Right lobe of liver (tissue), 6 donors: ENCODE measurements at regions not wholly inside any gene's neighbourhood (a gene's known extent, or its start where the extent isn't known, plus 50 kb on each side); places are given as distances from the start of the nearest gene placed in this dataset.
"Not testable (repeated sequence)": the region's sequence is repeated elsewhere in the genome, so short reads cannot be mapped to it uniquely, and the experiment has no call there.

ENCODE experiments used
- ATAC-seq, 4 donors: fragments of 200-7000 bp; cut with Tn5 transposase; one replicate each; pipeline ENCODE4 v1.9.1; 2020; ENCODE audit warnings: mild to moderate bottlenecking in 4 of 4, moderate library complexity in 4 of 4
- DNase-seq, 3 donors: peaks; one replicate each; pipeline ENCODE4 v3.0.0-alpha.2; 2020
- H3K27ac ChIP-seq, 3 donors: fragments of 200-600 bp; one replicate each; pipeline ENCODE4 v1.8.0; 2022
- H3K27me3 ChIP-seq, 2 donors: fragments of 200-600 bp; one replicate each; pipeline ENCODE4 v1.8.0; 2022
- H3K36me3 ChIP-seq, 4 donors: fragments of 200-600 bp; sonication (generic) in 1 of 4; one replicate each; pipeline versions ENCODE4 v1.5.1 to v1.8.0; 2017 to 2022; ENCODE audit warnings: control low read depth in 1 of 4
- H3K4me1 ChIP-seq, 4 donors: fragments of 200-600 bp; sonication (generic) in 1 of 4; one replicate each; pipeline versions ENCODE4 v1.5.1 to v1.8.0; 2017 to 2022; ENCODE audit warnings: control low read depth in 1 of 4
- H3K4me3 ChIP-seq, 3 donors: fragments of 200-600 bp; one replicate each; pipeline ENCODE4 v1.8.0; 2022
- H3K9me3 ChIP-seq, 4 donors: fragments of 200-600 bp; sonication (generic) in 1 of 4; one replicate each; pipeline versions ENCODE4 v1.5.1 to v1.8.0; 2017 to 2022; ENCODE audit warnings: control low read depth in 1 of 4
- CTCF ChIP-seq, 4 donors: fragments of 200-600 bp in 3 of 4; fragments of 450-650 bp in 1 of 4; IDR thresholded peaks; one replicate each; pipeline versions ENCODE4 v1.5.1 to v1.8.0; 2016 to 2022; ENCODE audit warnings: antibody characterized with exemption in 4 of 4, mild to moderate bottlenecking in 2 of 4
- POLR2A ChIP-seq: fragments of 450-650 bp; IDR thresholded peaks from one replicate; pipeline ENCODE4 v1.6.1; 2017; ENCODE audit warnings: antibody characterized with exemption, mild to moderate bottlenecking
- WGBS: methylation state at CpG from one replicate; pipeline ENCODE4 v1.1.6; 2018; ENCODE audit warnings: low coverage, low lambda C conversion rate; ENCODE audit not compliant: insufficient coverage; ENCODE audit errors: missing lambda C conversion rate; 5-methylcytosine and 5-hydroxymethylcytosine counted together
- intact Hi-C, 2 donors: fragments of 100-400 bp; cut with DNase I; formaldehyde crosslinking; loops; one replicate each; pipeline versions ENCODE4 v1.11.2 to v1.14.1; 2022
- donor health status: DM: no; HTN: yes; CAD: no.
- donor health status: DM: no; HTN: no; CAD: no.
- donor health status: DM: no; HTN: no; CAD: no.
- donor health status: DM: no; HTN: yes; CAD: no.
- donor health status: DM: no; HTN: yes; CAD: no.

- no peaks in the 10 kb centered on the region for H3K9me3 ChIP-seq
- no peak overlapping the region for H3K27ac ChIP-seq
- 56% methylated on average over 3 of the region's 6 CpGs for WGBS
- ATAC-seq (no peak), DNase-seq (no peak)
- no peaks in the 10 kb centered on the region for H3K4me1 ChIP-seq
- H3K36me3 ChIP-seq, result no peaks in the 10 kb centered on the region
- H3K27me3 ChIP-seq, result no peaks in the 10 kb centered on the region
- TF ChIP-seq CTCF (IDR thresholded peaks at IDR 0.05), result no peak
- H3K4me3 ChIP-seq, result no peak overlapping the region
- intact Hi-C loops, result no loop called here
Observed at GRCh38 chr1:29410476-29410875, 174.2 kb downstream of the PTPRU start.

GRCh38 chr1:29409616-29410015 lies 173.3 kb downstream of the PTPRU start:
- TF ChIP-seq CTCF (IDR thresholded peaks at IDR 0.05), result no peak
- TF ChIP-seq POLR2A, result no peak
- Histone ChIP-seq H3K9me3 (no peaks in the 10 kb centered on the region), H3K27ac (no peak overlapping the region), H3K4me1 (no peaks in the 10 kb centered on the region), H3K36me3 (no peaks in the 10 kb centered on the region), H3K4me3 (no peak overlapping the region), H3K27me3 (no peaks in the 10 kb centered on the region)
- 20% methylated on average over 2 of the region's 2 CpGs for WGBS
- intact Hi-C loops, result no loop called here
- ATAC-seq, result no peak
- peak in 1 of 3 donors; percentile 21 for DNase-seq

GRCh38 chr1:29408831-29409605 lies 172.7 kb downstream of the PTPRU start:
- peak in 1 of 3 donors; percentile 30 for DNase-seq
- TF ChIP-seq POLR2A (no peak), CTCF (IDR thresholded peaks at IDR 0.05) (no peak)
- no peaks in the 10 kb centered on the region for H3K9me3 ChIP-seq
- H3K27ac ChIP-seq, result no peak overlapping the region
- H3K36me3 ChIP-seq, result no peaks in the 10 kb centered on the region
- no peak overlapping the region for H3K4me3 ChIP-seq
- no peaks in the 10 kb centered on the region for H3K4me1 ChIP-seq
- H3K27me3 ChIP-seq, result no peaks in the 10 kb centered on the region
- WGBS, result 43% methylated on average over 3 of the region's 8 CpGs
- peak in 1 of 4 donors; percentile 31 for ATAC-seq
- intact Hi-C loops, result no loop called here

- intact Hi-C loops, result no loop called here
- DNase-seq, result no peak
Observed at GRCh38 chr1:29406814-29407213, 170.5 kb downstream of the PTPRU start.

GRCh38 chr1:29400203-29400602 lies 163.9 kb downstream of the PTPRU start:
- H3K36me3 ChIP-seq, H3K4me1 ChIP-seq, intact Hi-C loops, DNase-seq, H3K27ac ChIP-seq, H3K27me3 ChIP-seq, H3K4me3 ChIP-seq, H3K9me3 ChIP-seq, ATAC-seq: not testable (repeated sequence)

More at GRCh38 chr1:29406814-29407213, 170.5 kb downstream of the PTPRU start:
- Histone ChIP-seq H3K4me1 (no peaks in the 10 kb centered on the region), H3K4me3 (no peak overlapping the region), H3K36me3 (no peaks in the 10 kb centered on the region), H3K27ac (no peak overlapping the region), H3K27me3 (no peaks in the 10 kb centered on the region), H3K9me3 (no peaks in the 10 kb centered on the region)
- 88% methylated on average over 1 of the region's 2 CpGs for WGBS
- no peak for TF ChIP-seq POLR2A
- no peak for TF ChIP-seq CTCF (IDR thresholded peaks at IDR 0.05)
- no peak for ATAC-seq
